Esophagus muscularis mucosa (tissue), 3 donors: ENCODE measurements at regions not wholly inside any gene's neighbourhood (a gene's known extent, or its start where the extent isn't known, plus 50 kb on each side); places are given as distances from the start of the nearest gene placed in this dataset.

Experiments used
- CTCF ChIP-seq, 3 experiments: fragments of 200-600 bp in 2 of 3; fragments of 450-650 bp in 1 of 3; sonication (generic) in 2 of 3; IDR thresholded peaks; one replicate each; pipeline ENCODE4 v1.5.1; 2017 to 2019; ENCODE audit warnings: antibody characterized with exemption in 3 of 3, mild to moderate bottlenecking in 2 of 3, moderate library complexity in 1 of 3
- POLR2A ChIP-seq: fragments of 450-650 bp; IDR thresholded peaks from one replicate; pipeline ENCODE4 v1.6.1; 2017; ENCODE audit warnings: antibody characterized with exemption, moderate library complexity, mild to moderate bottlenecking, low read depth
- POLR2AphosphoS5 ChIP-seq, 2 donors: sonication (generic); formaldehyde crosslinking; IDR thresholded peaks; one replicate each; pipeline ENCODE4 v1.6.1; 2017; ENCODE audit warnings: antibody characterized with exemption in 2 of 2

GRCh38 chr3:14263317-14264005, 84.8 kb downstream of the LSM3 start:
- TF ChIP-seq POLR2AphosphoS5 (IDR thresholded peaks at IDR 0.05) (no peak), CTCF (IDR thresholded peaks at IDR 0.05) (no peak), POLR2A (no peak)
